GM18508 (cell line): ENCODE measurements at regions not wholly inside any gene's neighbourhood (a gene's known extent, or its start where the extent isn't known, plus 50 kb on each side); places are given as distances from the start of the nearest gene placed in this dataset.
"Not testable (repeated sequence)": the region's sequence is repeated elsewhere in the genome, so short reads cannot be mapped to it uniquely, and the experiment has no call there.

Experiments
- ATAC-seq: cut with Tn5 transposase; IDR thresholded peaks from one replicate; pipeline ENCODE4 v1.9.1; 2021; ENCODE audit warnings: moderate number of reproducible peaks; ENCODE audit not compliant: insufficient read depth, unreplicated experiment

GRCh38 chr3:66552846-66553245 lies 52.0 kb upstream of the LRIG1 start:
- no peak for ATAC-seq

DNA sequence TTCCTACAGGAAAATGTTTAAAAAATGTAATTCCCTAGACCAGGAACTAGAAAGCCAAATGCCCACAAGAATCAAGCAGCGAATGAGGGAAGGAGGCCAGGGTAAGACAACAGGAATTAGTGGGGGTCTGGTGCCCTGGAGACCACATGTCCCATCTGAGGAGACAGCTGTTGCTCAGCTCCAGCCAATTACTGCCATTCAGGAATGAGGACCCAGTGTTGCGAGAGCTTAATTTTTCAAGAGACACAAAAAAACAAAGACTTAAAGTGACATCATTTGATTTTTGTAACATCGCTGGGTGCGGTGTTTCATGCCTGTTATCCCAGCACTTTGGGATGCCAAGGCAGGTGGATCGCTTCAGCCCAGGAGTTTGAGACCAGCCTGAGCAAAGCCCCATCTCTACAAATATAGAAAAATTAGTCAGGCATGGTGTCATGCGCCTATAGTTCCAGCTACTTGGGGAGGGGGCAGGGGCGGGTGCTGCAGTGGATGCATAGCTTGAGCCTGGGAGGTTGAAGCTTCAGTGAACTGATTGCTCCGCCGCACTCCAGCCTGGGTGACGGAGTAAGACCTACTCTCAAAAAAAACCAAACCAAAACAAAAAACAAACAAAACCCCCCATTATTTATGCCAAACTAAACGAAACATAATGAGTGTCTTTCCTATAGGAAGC lies 52.8 kb upstream of the LRIG1 start:
- ATAC-seq, result no peak

- ATAC-seq, result no peak
Observed at GRCh38 chr3:66554178-66554577, 53.4 kb upstream of the LRIG1 start.

DNA sequence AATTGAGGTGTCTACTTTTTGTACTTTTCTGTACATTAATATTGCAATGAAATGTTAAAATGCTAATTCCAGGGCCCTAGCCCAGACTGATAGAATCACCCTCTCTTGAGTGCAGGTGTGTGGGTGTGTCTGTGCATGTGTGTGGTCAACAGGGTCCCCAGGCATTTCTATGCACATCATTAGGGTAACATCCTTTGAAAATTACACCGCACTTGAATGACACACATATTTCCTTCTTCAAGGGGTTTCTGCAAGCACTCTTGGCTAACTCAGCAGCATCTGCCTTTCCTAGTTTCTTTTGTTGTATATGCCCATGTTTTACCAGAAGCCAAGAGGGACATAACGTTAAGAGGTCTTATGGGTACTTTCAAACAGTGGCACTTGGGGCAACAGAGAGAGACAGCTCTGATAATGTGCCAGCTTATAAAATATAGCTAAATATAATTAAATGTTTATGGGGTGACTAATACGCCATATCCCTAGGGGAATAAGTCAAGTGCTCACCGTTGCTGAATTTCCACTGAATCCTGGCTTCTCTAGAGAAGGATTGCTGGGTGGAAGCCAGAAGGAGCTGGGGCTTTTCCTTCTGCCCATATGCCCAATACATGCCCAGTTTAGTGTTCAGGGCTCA lies 54.5 kb upstream of the LRIG1 start:
- ATAC-seq, result no peak

DNA sequence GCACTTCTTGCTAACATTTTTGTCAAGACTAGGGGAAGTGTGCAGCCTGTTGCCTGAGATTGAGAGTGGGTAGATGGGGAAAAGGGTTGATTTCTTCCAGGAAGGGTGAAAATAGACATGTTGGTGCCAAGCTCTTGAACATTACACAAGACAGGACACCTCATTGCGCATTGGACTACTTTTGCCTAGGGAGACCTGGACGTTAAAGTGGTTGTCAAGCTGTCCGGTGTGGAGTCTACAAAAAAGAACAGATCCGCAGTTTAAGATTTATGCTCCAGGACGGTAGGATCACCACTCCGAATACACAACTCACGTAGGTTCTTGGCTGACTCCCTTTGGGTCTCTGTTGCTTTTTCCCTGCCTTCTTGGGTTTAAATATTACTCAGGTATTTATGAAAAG lies 56.3 kb upstream of the LRIG1 start:
- ATAC-seq, result no peak

DNA sequence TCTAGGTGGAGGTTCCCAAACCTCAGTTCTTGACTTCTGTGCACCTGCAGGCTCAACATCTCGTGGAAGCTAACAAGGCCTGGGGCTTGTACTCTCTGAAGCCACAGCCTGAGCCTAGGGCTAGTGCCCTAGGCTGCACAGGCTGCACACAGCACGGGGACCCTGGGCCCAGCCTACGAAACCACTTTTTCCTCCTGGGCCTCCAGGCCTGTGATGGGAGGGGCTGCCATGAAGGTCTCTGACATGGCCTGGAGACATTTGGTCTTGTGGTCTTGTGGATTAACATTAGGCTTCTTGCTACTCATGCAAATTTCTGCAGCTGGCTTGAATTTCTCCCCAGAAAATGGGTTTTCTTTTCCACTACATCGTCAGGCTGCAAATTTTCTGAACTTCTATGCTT lies 59.1 kb upstream of the LRIG1 start:
- not testable (repeated sequence) for ATAC-seq

DNA sequence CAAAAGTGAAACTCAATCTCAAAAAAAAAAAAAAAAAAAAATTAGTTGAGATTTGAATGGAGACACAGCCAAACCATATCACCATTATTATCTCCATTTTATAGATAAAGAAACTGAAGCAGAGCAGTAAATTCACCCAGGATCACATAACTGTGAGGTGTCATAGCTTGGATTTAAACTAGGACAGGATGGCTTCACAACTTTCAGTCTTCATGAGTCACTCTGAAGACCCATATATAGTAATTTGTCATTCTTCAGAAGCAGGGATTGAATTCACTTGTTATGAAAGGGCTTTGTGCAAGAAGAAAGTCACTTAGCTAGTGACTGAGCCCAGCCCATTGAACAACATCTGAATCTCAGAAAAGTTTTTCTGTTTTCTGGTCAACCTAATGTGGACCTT lies 60.5 kb upstream of the LRIG1 start:
- no peak for ATAC-seq

DNA sequence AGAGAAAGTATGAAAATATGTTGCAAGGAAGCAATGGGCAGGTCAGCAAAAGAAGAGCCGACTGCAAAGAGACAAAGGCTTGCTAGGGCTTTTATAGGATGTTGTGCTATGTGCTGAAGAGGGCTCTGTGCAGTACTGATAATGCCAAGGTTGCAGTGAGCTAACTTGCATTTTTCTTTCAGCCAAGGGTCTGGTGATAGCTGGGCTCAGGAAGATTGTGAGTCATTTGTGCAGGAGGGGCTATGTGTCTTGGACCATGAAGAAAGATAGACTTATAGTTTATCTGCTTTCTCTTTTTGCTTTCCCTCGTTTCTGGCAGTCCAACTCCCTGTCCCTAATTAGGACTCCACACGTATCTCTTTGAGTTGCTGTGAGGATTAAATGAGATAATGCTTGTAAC lies 64.5 kb upstream of the LRIG1 start:
- no peak for ATAC-seq

GRCh38 chr3:66567077-66567476 lies 66.3 kb upstream of the LRIG1 start:
- no peak for ATAC-seq

DNA sequence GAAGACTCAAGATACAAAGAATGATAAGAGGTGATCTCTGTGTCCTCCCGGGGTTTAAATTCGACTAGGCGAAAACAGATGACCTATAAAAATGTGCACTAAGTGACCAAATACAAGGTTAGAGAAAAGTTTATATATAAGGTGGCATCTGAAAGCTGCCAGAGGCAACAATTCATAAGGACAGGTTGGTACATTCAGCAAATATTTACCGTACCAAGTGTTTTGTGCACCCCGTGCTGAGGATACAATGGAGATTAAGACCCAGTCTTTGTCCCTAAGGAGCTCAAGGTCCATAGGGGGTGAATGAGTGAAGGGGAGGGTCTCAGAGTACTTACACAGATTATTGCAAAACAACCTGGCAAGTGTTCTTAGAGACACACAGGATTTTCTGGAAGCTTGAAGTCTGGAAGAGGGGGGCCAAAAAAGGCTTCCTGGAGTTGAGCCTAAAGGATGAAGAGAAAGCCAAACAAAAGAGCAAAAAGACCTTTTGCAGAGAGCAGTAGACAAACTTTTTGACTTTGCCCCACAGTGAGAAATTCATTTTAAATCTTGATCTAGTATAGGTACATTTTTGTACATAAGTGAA lies 71.4 kb upstream of the LRIG1 start:
- ATAC-seq, result no peak

DNA sequence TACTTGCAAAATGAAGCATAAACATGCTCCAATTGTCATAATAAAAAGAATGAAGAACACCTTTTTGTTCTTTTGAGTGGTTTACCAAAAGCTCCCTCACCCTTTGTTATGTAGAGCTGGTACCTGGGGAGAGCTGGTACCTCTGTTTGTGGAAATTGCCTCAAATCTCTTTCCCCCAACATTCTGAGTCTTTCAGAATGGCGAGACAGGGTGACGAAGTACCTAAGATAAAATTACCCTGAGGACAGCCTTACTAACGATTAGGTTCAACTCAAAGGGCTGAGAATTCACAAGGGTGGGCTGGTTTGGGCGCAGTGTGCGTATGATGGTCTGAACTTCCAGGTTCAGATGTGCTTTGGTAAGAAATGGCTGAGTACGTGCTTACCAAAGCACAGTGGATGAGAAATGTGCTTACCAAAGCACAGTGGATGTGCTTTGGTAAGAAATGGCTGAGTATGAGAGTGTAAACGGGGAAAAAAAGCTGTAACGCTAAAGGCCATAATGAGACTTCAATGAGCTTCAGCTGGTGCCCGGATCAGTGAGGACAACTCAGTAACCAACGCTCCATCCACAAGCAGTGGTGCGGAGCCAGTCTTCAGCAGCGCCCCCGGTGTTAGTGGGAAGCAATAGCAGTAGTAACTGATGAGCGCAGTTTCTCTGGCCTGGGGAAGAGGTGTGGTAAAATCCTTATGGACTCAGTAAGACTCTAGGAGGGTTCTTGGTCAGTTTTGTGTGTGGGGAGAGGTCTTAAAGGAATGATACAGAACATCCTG lies 72.3 kb upstream of the LRIG1 start:
- ATAC-seq, result no peak

GRCh38 chr3:66574091-66574490 lies 73.3 kb upstream of the LRIG1 start:
- no peak for ATAC-seq

GRCh38 chr3:66577426-66578203 lies 76.8 kb upstream of the LRIG1 start:
- ATAC-seq, result no peak

- ATAC-seq, result no peak
Observed at GRCh38 chr3:66581256-66581655, 80.4 kb upstream of the LRIG1 start.

DNA sequence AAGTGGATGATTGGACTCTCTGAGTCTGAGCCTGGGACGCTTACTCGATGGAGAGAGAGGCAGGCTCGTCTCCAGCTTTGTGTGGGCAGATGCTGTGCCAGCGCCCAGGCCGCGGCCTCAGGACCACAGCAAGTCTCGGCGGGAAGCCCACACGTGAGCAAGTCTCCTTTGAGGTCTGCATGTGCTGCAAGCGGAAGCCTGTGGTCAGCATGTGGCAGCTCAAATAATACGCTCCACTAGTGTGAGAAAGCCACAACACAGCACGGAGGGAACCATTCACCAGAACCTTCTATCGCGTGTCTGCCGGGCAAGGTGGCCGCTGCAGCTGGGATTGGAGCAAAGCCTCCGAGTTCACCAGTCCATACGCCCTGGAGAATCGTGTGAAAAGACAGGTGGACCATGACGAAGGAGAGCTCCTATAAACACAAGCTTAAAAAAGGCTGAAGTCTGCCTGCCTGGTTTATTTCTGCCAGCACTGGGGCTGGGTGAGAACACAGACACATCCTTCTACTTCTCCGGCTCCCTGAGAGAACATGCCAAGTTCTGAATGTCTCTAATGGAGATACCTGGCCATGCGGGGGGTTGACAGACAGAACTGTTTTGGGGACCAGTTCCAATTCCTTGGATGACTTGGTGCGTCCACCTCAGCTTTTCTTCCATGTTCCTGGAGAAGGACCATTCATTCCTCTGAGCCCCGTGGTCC lies 82.0 kb upstream of the LRIG1 start:
- ATAC-seq, result peak; percentile 86

DNA sequence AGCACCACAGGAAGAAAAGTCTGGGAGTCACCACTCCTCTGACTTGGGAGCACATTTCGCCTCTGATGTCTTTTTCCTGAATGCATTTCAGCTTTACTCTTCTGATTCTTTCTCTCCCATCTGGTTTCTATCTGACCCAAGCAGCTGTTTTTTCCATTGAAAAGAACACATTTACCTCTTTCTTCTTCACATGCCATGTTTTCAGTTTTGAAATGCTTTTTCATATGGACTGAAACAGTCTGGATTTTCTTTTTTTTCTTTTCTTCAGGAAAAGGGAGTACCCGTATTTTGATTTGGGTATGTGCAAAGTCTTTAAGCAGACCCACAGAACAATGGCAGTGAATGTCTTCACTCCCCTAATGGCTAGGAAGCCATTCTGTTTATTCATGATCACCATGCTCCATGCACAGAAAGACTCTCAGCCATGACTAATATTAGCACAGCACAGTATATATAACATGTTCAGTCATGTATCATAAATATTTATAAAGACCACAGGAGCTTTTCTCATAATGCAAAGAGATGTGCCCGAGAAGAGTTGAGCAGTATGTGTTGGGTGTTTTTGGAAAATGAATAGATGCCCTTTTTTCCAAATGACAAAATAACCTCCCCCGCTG lies 82.7 kb upstream of the LRIG1 start:
- ATAC-seq, result no peak

DNA sequence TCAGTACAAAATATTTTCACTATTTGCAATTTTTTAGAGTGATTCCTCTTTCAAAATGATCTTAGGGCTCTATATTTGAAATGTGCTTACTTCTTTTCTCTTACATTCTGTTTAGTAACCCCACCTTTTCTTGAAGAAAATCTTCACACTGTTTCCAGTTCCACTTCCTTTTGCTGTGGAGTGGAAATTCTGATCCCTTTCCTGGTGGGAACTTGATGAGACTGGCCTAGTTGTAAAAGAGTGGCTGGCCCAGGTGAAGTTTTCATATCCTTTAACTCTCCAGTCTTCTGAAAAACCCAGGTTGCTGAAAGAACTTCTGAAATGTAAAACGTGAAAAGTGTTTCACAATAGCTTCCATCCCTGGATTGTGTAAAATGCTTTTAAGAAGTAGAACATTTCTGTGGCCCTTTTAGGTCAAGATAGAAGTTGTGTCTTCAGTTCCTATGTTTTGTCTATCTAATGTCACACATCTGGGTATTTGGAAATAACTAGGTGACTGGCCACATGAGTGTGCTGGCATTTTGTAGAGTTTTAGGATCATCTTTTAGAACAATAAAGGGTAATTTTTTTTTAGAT lies 84.8 kb upstream of the LRIG1 start:
- ATAC-seq, result no peak

DNA sequence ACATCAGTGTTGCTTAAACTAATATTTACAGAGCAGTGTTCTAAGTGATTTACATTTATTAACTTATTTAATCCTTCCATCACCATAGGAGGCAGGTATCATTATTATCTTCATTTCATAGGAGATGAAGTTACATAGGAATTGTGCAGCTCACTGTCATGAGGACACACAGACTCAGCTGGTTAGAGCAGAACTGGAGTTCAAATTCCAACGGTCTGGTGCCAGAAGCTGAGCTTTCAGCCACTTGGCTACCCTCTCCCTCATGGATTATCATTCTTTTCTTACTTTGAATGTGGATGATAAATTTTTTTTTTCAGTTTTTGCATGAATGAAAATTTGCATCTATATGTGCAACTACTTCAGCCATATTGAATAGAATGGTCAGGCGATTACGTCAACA lies 86.0 kb upstream of the LRIG1 start:
- no peak for ATAC-seq

- no peak for ATAC-seq
Observed at GRCh38 chr3:66588340-66588847, 87.6 kb upstream of the LRIG1 start.
